A673 (cell line): ENCODE measurements at regions not wholly inside any gene's neighbourhood (a gene's known extent, or its start where the extent isn't known, plus 50 kb on each side); places are given as distances from the start of the nearest gene placed in this dataset.

ENCODE experiments used
- EZH2 ChIP-seq: fragments of 200-600 bp; sonication (generic); IDR thresholded peaks from 2 replicates; pipeline ENCODE4 v1.6.1; 2017; ENCODE audit warnings: borderline replicate concordance, low read depth, mild to moderate bottlenecking, mixed read lengths, antibody characterized with exemption, low read length; ENCODE audit not compliant: poor library complexity, severe bottlenecking
- TF ChIP-seq, protein P1 (sequence below): fragments of 300-800, 200-600 bp; sonication (generic); conservative IDR thresholded peaks from 2 replicates; pipeline ENCODE4 v1.5.1; 2017; ENCODE audit warnings: low read depth, mild to moderate bottlenecking, antibody characterized with exemption, low read length, moderate library complexity, mixed read lengths

DNA sequence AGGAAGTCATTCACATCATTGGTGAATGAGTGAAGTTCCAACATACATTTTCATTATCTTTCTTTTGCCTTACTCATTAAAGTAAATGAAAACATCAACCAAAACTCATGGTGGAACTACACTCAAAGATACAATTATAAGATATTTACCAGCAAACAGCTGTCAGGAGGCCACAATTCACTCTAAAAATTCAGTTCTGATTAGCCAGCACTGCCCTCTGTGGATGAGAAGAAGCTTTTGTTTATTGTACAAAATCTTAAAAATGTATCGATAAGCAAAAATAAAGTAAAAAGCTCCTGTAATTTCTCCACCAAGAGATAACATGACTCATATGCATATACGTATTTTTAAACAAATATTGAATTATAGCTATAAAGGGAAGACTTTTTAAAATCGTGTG, 73.5 kb upstream of the RAPGEF4 start:
- TF ChIP-seq, protein P1, sequence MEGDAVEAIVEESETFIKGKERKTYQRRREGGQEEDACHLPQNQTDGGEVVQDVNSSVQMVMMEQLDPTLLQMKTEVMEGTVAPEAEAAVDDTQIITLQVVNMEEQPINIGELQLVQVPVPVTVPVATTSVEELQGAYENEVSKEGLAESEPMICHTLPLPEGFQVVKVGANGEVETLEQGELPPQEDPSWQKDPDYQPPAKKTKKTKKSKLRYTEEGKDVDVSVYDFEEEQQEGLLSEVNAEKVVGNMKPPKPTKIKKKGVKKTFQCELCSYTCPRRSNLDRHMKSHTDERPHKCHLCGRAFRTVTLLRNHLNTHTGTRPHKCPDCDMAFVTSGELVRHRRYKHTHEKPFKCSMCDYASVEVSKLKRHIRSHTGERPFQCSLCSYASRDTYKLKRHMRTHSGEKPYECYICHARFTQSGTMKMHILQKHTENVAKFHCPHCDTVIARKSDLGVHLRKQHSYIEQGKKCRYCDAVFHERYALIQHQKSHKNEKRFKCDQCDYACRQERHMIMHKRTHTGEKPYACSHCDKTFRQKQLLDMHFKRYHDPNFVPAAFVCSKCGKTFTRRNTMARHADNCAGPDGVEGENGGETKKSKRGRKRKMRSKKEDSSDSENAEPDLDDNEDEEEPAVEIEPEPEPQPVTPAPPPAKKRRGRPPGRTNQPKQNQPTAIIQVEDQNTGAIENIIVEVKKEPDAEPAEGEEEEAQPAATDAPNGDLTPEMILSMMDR, result no peak
- no peak for TF ChIP-seq EZH2
